Activated CD4-positive, CD25-positive, alpha-beta regulatory T cell treated with anti-CD3 and anti-CD28 coated beads, Interleukin-2, amount 50 U/mL, for 16 hours (primary cell): ENCODE measurements at regions not wholly inside any gene's neighbourhood (a gene's known extent, or its start where the extent isn't known, plus 50 kb on each side); places are given as distances from the start of the nearest gene placed in this dataset.

Experiments used
- DNase-seq: peaks from one replicate; pipeline ENCODE4 v3.0.0-alpha.2; 2020; ENCODE audit warnings: low read depth, low spot score

GRCh38 chr14:66404051-66404545 lies 82.1 kb upstream of the CCDC196 start:
- DNase-seq: no peak

- DNase-seq: no peak
Observed at GRCh38 chr14:66405158-66405557, 81.0 kb upstream of the CCDC196 start.

GRCh38 chr14:66413901-66414300 lies 72.3 kb upstream of the CCDC196 start:
- DNase-seq: no peak

- DNase-seq: no peak
Observed at GRCh38 chr14:66414511-66414910, 71.7 kb upstream of the CCDC196 start.

GRCh38 chr14:66420251-66421006 lies 65.7 kb upstream of the CCDC196 start:
- DNase-seq: no peak

GRCh38 chr14:66421990-66422946 lies 63.9 kb upstream of the CCDC196 start:
- no peak for DNase-seq

GRCh38 chr14:66425402-66425801 lies 60.8 kb upstream of the CCDC196 start:
- no peak for DNase-seq

GRCh38 chr14:66426451-66426850 lies 59.7 kb upstream of the CCDC196 start:
- no peak for DNase-seq

GRCh38 chr14:66432334-66432733 lies 53.8 kb upstream of the CCDC196 start:
- DNase-seq: no peak

GRCh38 chr14:66434464-66434863 lies 51.7 kb upstream of the CCDC196 start:
- DNase-seq: no peak

GRCh38 chr14:66435683-66436082 lies 50.5 kb upstream of the CCDC196 start:
- no peak for DNase-seq
